HCT116 (cell line): ENCODE measurements at regions not wholly inside any gene's neighbourhood (a gene's known extent, or its start where the extent isn't known, plus 50 kb on each side); places are given as distances from the start of the nearest gene placed in this dataset.

Experiments
- ATAC-seq: fragments of 200-7000 bp; cut with Tn5 transposase; 2 replicates; pipeline ENCODE4 v1.9.1; 2020; ENCODE audit warnings: mild to moderate bottlenecking, moderate library complexity
- BruUV-seq: library from RNA; stranded (reverse); fragments of 400-500 nt; replicated peaks from 2 replicates; lab custom pipeline; 2021; lab: Mats Ljungman, UMichigan
- CTCF ChIA-PET: fragments of 300-600 bp; sonication (Branson Sonifier 250); formaldehyde crosslinking; loops from one replicate; lab custom pipeline; 2021; ENCODE audit warnings: antibody characterized with exemption; lab: Charles Lee
- POLR2A ChIA-PET: fragments of 300-600, 350-600 bp; sonication (Branson Sonifier 250); formaldehyde crosslinking; loops from one replicate; lab custom pipeline; 2021; ENCODE audit warnings: antibody characterized with exemption; lab: Charles Lee
- RAD21 ChIA-PET, 2 experiments: fragments of 300-600 bp; sonication (Branson Sonifier 250); formaldehyde crosslinking; loops; one replicate each; lab custom pipeline; 2023; ENCODE audit warnings: low total read pairs in 2 of 2; ENCODE audit not compliant: uncharacterized antibody in 2 of 2, unreplicated experiment in 2 of 2, low non-redundant PET in 1 of 2; lab: Charles Lee
- DNase-seq: peaks from one replicate; pipeline ENCODE4 v3.0.0-alpha.2; 2010; ENCODE audit warnings: low read depth, low spot score
- H2AFZ ChIP-seq: fragments of 200-600 bp; shearing (Covaris generic), sonication (generic); 2 replicates; pipeline ENCODE4 v1.6.1; 2017; ENCODE audit warnings: low read depth, mixed run types, mixed read lengths, antibody characterized with exemption, low read length; ENCODE audit not compliant: poor library complexity, severe bottlenecking
- H3K27ac ChIP-seq: 2 replicates; pipeline ENCODE4 v1.5.1; 2012; ENCODE audit warnings: low read depth, low read length
- H3K27me3 ChIP-seq: fragments of 200-600 bp; sonication (generic); 2 replicates; pipeline ENCODE4 v1.6.1; 2016; ENCODE audit warnings: mixed run types, low read length, mixed read lengths; ENCODE audit not compliant: insufficient read depth
- H3K36me3 ChIP-seq, 2 experiments: fragments of 200-500 bp in 1 of 2; fragments of 200-600 bp in 1 of 2; sonication (Bioruptor generic) in 1 of 2; sonication (generic) in 1 of 2; 2 replicates each; pipeline versions ENCODE4 v1.5.1 to v1.6.1; 2014 to 2016; ENCODE audit warnings: low read length in 2 of 2, inconsistent platforms in 1 of 2, mixed read lengths in 1 of 2, mixed run types in 1 of 2; ENCODE audit not compliant: insufficient read depth in 2 of 2, control insufficient read depth in 1 of 2
- H3K4me1 ChIP-seq, 2 experiments: fragments of 200-600 bp in 1 of 2; sonication (generic) in 1 of 2; 2 replicates each; pipeline versions ENCODE4 v1.5.1 to v1.6.1; 2012 to 2017; ENCODE audit warnings: low read length in 2 of 2, inconsistent platforms in 1 of 2, mild to moderate bottlenecking in 1 of 2, mixed read lengths in 1 of 2, mixed run types in 1 of 2, moderate library complexity in 1 of 2; ENCODE audit not compliant: insufficient read depth in 2 of 2, control insufficient read depth in 1 of 2
- H3K4me2 ChIP-seq: fragments of 200-600 bp; sonication (generic); 2 replicates; pipeline ENCODE4 v1.6.1; 2017; ENCODE audit warnings: mixed run types, low read length, mixed read lengths
- H3K4me3 ChIP-seq, 2 experiments: fragments of 200-600 bp in 1 of 2; sonication (generic) in 1 of 2; replicated peaks in 1 of 2; 2 replicates each; pipeline ENCODE4 v1.5.1; 2011 to 2016; ENCODE audit warnings: low read length in 2 of 2, control low read depth in 1 of 2, low read depth in 1 of 2, mild to moderate bottlenecking in 1 of 2, mixed read lengths in 1 of 2, mixed run types in 1 of 2
- H3K79me2 ChIP-seq: fragments of 200-600 bp; sonication (generic); 2 replicates; pipeline ENCODE4 v1.6.1; 2017; ENCODE audit warnings: mild to moderate bottlenecking, mixed run types, low read length, moderate library complexity, mixed read lengths; ENCODE audit not compliant: insufficient read depth
- H3K9ac ChIP-seq: fragments of 200-600 bp; sonication (generic); 2 replicates; pipeline ENCODE4 v1.6.1; 2016; ENCODE audit warnings: low read length, mixed read lengths
- H3K9me2 ChIP-seq: fragments of 200-600 bp; sonication (generic), shearing (Covaris generic); 2 replicates; pipeline ENCODE4 v1.6.1; 2017; ENCODE audit warnings: mixed run types, mild to moderate bottlenecking, moderate library complexity; ENCODE audit not compliant: insufficient read depth
- H3K9me3 ChIP-seq, 2 experiments: fragments of 200-500 bp in 1 of 2; fragments of 200-600 bp in 1 of 2; sonication (Bioruptor generic) in 1 of 2; sonication (generic) in 1 of 2; 2 replicates each; pipeline ENCODE4 v1.6.1; 2014 to 2017; ENCODE audit warnings: low read length in 2 of 2, mixed read lengths in 2 of 2, inconsistent platforms in 1 of 2, low read depth in 1 of 2, mild to moderate bottlenecking in 1 of 2, mixed run types in 1 of 2, moderate library complexity in 1 of 2; ENCODE audit not compliant: control insufficient read depth in 1 of 2, insufficient read depth in 1 of 2
- H4K20me1 ChIP-seq: fragments of 200-600 bp; sonication (generic), shearing (Covaris generic); 2 replicates; pipeline ENCODE4 v1.6.1; 2017; ENCODE audit warnings: mixed run types, mild to moderate bottlenecking, moderate library complexity; ENCODE audit not compliant: insufficient read depth
- ATF3 ChIP-seq: IDR thresholded peaks from 2 replicates; pipeline ENCODE4 v1.6.1; 2012
- CBX3 ChIP-seq: IDR thresholded peaks from 2 replicates; pipeline ENCODE4 v1.6.1; 2012; ENCODE audit warnings: low read depth
- CEBPB ChIP-seq: IDR thresholded peaks from 2 replicates; pipeline ENCODE4 v1.6.1; 2012; ENCODE audit warnings: low read depth
- EGR1 ChIP-seq: IDR thresholded peaks from 2 replicates; pipeline ENCODE4 v1.6.1; 2012; ENCODE audit warnings: low read depth
- EZH2phosphoT487 ChIP-seq: fragments of 200-600 bp; IDR thresholded peaks from 2 replicates; pipeline ENCODE4 v1.6.1; 2018; ENCODE audit warnings: antibody characterized with exemption, borderline replicate concordance
- FOSL1 ChIP-seq: IDR thresholded peaks from 2 replicates; pipeline ENCODE4 v1.6.1; 2012; ENCODE audit warnings: low read depth
- JUND ChIP-seq: IDR thresholded peaks from 2 replicates; pipeline ENCODE4 v1.6.1; 2012
- POLR2A ChIP-seq: IDR thresholded peaks from 2 replicates; pipeline ENCODE4 v1.7.0; 2011; ENCODE audit warnings: borderline replicate concordance; ENCODE audit not compliant: insufficient read depth, insufficient read length; ENCODE audit errors: extremely low read depth
- POLR2AphosphoS5 ChIP-seq: IDR thresholded peaks from 2 replicates; pipeline ENCODE4 v1.6.1; 2011; ENCODE audit warnings: mild to moderate bottlenecking, low read depth, low read length, moderate library complexity
- RAD21 ChIP-seq: IDR thresholded peaks from 2 replicates; pipeline ENCODE4 v1.6.1; 2012; ENCODE audit warnings: low read depth, mild to moderate bottlenecking
- REST ChIP-seq: IDR thresholded peaks from 2 replicates; pipeline ENCODE4 v1.6.1; 2012; ENCODE audit warnings: low read depth
- SIN3A ChIP-seq: IDR thresholded peaks from 2 replicates; pipeline ENCODE4 v1.6.1; 2012; ENCODE audit warnings: low read depth
- SP1 ChIP-seq: IDR thresholded peaks from 2 replicates; pipeline ENCODE4 v1.6.1; 2012; ENCODE audit warnings: low read depth
- TCF7L2 ChIP-seq: IDR thresholded peaks from 2 replicates; pipeline ENCODE4 v1.7.0; 2011; ENCODE audit warnings: borderline replicate concordance, inconsistent platforms; ENCODE audit not compliant: insufficient read depth, insufficient read length; ENCODE audit errors: extremely low read depth
- intact Hi-C: fragments of 100-400 bp; cut with micrococcal nuclease; formaldehyde crosslinking; loops from 2 replicates; pipeline ENCODE4 v1.10.0; 2022

- TF ChIP-seq SIN3A (no peak), POLR2A (no peak), EGR1 (no peak), POLR2AphosphoS5 (no peak), RAD21 (no peak)
- H3K79me2 ChIP-seq, result no peaks in the 10 kb centered on the region
- no peaks in the 10 kb centered on the region for H3K9me2 ChIP-seq
- H3K36me3 ChIP-seq, result no peaks in the 10 kb centered on the region
- ChIA-PET RAD21 (no interaction called here), POLR2A (no interaction called here), CTCF (no interaction called here)
- no peaks in the 10 kb centered on the region for H3K9me3 ChIP-seq
- peaks cover 24% of the 10 kb centered on the region; the same call in 1 of the 2 replicates for H3K27me3 ChIP-seq
- intact Hi-C loops, result no loop called here
- H3K4me2 ChIP-seq, result no peak overlapping the region
- DNase-seq (no peak), ATAC-seq (no peak)
- BruUV-seq, result no TSS peak
- H4K20me1 ChIP-seq, result no peaks in the 10 kb centered on the region
- no peak overlapping the region for H3K9ac ChIP-seq
- H3K4me1 ChIP-seq, result no peaks in the 10 kb centered on the region
- H3K4me3 ChIP-seq, result no peak overlapping the region
- H2AFZ ChIP-seq, result no peak overlapping the region
- no peak overlapping the region for H3K27ac ChIP-seq
These were observed 75.9 kb downstream of the INHBB start for GRCh38 chr2:120421830-120422175.

GRCh38 chr2:120422465-120423160 is 76.7 kb downstream of the INHBB start:
- H3K9me3 ChIP-seq, result no peaks in the 10 kb centered on the region
- no peaks in the 10 kb centered on the region for H3K4me1 ChIP-seq
- H3K9me2 ChIP-seq, result no peaks in the 10 kb centered on the region
- ChIA-PET CTCF (no interaction called here), POLR2A (no interaction called here), RAD21 (no interaction called here)
- intact Hi-C loops, result no loop called here
- no peak overlapping the region for H2AFZ ChIP-seq
- H3K79me2 ChIP-seq, result no peaks in the 10 kb centered on the region
- no peak overlapping the region for H3K9ac ChIP-seq
- no TSS peak for BruUV-seq
- ATAC-seq (no peak), DNase-seq (no peak)
- no peak overlapping the region for H3K4me2 ChIP-seq
- no peaks in the 10 kb centered on the region for H3K36me3 ChIP-seq
- peaks cover 24% of the 10 kb centered on the region; the same call in 1 of the 2 replicates for H3K27me3 ChIP-seq
- H3K4me3 ChIP-seq, result no peak overlapping the region
- TF ChIP-seq RAD21 (no peak), ATF3 (no peak), CBX3 (no peak), FOSL1 (no peak), EZH2phosphoT487 (no peak), JUND (no peak), SP1 (no peak), REST (no peak), CEBPB (no peak), SIN3A (no peak), POLR2AphosphoS5 (no peak), EGR1 (no peak), TCF7L2 (no peak), POLR2A (no peak)
- no peaks in the 10 kb centered on the region for H4K20me1 ChIP-seq
- no peak overlapping the region for H3K27ac ChIP-seq
